CD4-positive, alpha-beta T cell treated with Interleukin-1 beta for 1 hour (primary cell): ENCODE measurements at regions not wholly inside any gene's neighbourhood (a gene's known extent, or its start where the extent isn't known, plus 50 kb on each side); places are given as distances from the start of the nearest gene placed in this dataset.

ENCODE experiments used
- DNase-seq, 2 donors: peaks; one replicate each; pipeline ENCODE4 v3.0.0-alpha.2; 2020 to 2022

- DNase-seq: no peak
Measured at GRCh38 chr4:30879855-30880598, 159.9 kb downstream of the PCDH7 start.

DNA sequence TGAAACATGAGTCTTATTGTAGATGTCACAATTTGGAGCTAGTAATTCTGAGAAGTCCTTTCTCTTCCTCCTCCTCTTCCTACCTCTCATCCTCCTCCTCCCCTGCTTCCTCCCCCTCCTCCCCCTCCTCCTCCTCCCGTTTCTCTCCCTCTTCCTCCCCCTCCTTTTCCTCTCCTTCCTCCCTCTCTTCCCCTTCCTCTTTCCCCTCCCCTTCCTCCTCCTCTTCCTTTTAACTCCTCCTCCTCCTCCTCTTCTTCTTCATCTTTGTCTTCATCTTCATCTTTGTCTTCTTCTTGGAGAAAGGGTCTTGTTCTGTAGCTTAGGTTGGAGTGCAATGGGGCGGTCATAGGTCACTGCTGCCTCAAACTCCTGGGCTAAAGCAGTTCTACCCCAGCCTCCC lies 161.8 kb downstream of the PCDH7 start:
- DNase-seq: no peak

DNA sequence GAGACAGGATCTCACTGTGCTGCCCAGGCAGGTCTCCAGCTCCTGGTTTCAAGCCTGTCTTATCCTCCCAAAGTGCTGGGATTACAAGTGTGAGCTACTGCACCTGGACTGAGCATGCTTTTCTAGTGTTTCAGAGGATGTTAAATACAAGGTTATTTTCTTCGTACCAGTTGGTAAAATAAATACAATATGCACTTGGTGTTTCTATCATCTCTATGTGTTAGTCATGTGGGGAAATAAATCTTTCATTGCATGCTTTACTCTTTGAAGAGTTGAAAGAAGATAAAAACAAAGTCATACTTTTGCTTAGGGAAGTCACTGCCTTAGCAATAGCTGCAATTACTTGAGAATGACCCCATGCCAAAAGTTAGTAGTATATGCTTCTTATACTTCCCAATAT lies 162.3 kb downstream of the PCDH7 start:
- no peak for DNase-seq

DNA sequence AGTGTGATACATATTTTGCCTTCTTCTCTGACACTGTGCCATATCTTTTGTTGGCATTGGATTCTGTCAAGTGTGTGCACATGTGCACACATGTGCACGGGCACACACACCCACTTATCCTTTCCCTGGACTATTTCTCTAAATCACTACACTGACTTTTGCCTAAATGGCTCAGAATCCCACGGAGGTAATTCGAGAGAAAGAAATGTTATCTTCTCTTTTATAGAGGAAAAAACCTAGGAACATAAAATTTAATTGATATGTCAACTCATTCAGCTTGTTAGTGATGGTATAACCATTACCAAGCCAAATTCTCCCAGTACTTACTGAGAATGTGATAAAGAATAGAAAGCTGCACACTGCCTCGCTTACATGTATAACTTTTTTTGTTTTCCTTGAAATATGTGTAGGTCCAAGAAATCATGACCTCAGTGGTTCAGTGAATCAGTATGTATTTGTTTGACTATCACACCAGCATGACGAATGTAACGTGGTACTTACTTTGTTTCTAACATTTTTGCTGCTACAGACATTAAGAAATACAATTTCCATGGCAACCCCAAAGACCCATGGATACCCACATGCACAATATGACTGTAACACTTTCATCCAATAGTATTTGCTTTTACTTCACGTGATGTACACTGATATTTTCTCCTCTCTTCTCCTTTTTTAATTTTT lies 163.0 kb downstream of the PCDH7 start:
- no peak for DNase-seq

DNA sequence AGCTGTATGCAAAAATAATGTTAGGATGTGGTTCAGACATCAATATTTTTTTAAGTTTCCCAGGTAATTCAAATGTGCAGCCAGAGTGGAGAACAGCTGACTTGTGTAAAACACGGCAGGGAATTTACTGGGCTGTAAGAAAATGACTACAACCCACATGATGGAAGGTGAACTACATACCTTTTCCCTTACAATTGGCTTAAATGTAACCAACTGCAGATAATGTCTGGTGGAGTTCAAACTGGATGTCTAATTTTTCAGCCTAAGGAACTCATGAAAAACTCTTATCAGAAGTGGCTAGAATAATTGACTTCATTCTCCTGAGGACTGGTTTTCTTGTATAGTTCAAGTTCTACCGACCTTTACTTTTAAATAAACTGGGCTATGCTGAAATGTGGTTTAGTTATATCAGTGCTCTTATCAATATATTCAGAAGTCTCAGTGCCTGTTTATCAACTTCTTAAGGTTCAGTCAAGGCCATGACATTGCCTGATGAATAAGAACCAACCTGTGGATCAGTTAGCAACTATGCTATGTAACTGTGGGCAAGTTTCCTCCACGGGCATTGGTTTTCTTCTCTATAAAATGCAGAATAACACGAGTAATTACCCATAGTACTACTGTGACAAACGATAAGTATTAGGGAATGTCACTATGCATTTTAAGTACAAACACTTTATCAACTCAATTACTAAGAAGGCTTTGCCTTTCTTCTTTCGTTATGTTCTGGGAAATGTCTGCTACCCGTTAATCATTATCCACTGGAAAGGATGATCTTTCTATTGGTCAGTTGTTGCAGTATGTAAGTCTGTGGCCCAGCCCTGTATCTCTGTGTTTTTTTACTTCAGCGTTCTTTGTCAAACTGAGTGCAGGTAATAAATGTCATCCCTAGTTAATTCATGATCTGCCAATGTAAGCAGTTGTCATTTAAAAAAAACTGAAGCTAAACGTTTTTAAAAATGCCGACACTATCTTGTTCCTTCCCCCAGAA lies 181.6 kb downstream of the PCDH7 start:
- DNase-seq: no peak

GRCh38 chr4:30903502-30904214 lies 183.5 kb downstream of the PCDH7 start:
- DNase-seq: no peak

GRCh38 chr4:30904215-30904555 lies 184.0 kb downstream of the PCDH7 start:
- DNase-seq: no peak

- DNase-seq: no peak
Measured at GRCh38 chr4:30904588-30904987, 184.4 kb downstream of the PCDH7 start.

GRCh38 chr4:30912098-30912714 lies 192.0 kb downstream of the PCDH7 start:
- DNase-seq: no peak

DNA sequence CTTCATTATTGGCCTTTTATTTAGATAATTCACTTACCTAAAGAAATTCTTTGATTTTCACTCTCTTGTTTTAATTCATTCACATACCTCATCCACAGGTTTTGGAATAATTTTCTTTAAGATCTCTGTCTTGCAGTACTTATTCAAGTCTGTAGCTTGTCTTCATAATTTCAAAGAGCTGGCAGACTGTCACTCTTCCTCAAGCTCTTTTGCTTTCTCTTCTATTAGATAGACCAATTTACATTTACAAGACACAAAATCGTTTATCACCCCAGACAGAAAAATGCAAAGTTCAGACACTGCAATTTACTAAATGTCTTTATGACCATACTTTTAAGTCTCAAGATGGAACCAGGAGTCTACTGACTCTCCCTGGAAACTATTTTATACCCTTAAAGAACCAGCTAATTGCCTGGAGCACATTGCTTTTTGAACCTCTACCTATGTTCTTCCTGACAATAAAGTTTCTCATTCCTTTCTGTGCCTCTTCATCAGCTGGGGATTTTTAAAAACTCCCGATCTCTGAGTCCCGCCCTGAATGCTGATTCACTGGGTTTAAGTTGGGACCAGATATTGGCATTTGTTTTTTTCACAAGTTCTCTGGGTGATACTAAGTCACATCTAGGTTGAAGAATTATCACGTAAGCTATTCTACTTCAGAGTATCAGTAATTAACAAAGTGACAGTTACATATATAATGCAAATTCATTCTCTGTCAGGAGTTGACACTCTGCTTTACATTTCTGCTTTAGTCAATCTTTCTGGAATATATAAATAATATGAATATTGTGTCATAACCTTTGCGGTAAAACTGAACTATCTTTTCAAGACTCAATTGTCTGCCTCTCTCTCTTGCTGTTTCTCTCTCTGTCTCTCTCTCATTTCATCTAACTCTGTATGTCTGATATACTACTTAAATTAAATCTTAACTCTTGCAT lies 196.4 kb downstream of the PCDH7 start:
- DNase-seq: no peak

- no peak for DNase-seq
Measured at GRCh38 chr4:30917946-30918345, 197.8 kb downstream of the PCDH7 start.

GRCh38 chr4:30919458-30919857 lies 199.3 kb downstream of the PCDH7 start:
- no peak for DNase-seq

DNA sequence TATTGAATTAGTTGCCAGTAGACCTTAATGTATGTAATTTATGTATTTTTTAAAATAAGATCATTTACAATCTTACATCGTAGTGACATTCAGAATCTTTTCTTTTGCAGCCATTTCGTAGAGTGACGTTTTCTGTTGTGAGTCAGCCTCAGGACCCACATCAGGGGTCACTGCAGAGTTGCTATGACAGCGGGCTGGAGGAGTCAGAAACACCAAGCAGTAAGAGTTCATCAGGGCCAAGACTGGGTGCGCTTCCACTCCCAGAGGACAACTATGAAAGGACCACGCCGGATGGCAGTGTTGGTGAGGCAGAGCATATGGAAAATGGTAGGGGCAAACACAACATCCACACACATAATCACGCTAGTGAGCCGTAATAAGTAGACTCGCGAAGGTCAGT lies 199.9 kb downstream of the PCDH7 start:
- DNase-seq: no peak

- no peak for DNase-seq
Measured at GRCh38 chr4:30922625-30923024, 202.5 kb downstream of the PCDH7 start.

DNA sequence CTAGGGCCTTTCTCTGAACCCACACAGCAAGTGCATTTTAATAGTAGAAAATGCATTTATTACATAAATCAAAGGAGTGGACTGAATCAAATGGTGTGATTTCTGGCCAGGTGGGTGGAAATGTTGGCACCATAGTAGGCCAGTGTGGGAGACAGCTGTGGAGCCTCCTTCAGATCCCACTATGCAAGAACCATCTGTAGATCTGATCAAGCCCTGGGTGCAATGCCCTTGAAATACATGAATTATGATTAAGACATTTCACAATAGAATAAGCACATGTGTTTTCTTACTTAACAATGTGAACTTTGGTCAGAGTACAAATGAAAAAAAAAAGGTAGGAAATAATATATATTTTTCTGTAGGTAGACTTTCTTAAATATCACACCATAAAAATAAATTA lies 204.3 kb downstream of the PCDH7 start:
- DNase-seq: no peak

- no peak for DNase-seq
Measured at GRCh38 chr4:30929649-30930048, 209.5 kb downstream of the PCDH7 start.

DNA sequence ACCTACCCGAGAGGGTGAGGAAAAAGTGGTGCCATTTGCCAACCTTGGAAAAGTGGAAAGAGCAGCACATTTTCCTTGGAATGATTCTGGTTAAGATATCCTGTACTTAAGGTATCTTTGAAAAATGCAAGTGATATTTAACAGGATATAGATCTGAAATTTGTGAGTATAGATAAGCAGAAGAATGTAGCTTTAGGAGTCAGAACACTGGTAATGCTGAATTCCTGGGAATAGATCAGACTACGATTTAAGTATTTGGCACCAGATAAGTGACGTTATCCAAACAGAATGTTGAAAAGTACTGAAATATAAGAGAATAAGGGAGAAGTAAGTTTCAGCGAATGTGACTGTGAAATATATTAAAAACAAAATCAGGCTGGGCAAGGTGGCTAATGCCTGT lies 210.1 kb downstream of the PCDH7 start:
- DNase-seq: no peak

GRCh38 chr4:30932581-30932980 lies 212.4 kb downstream of the PCDH7 start:
- no peak for DNase-seq

DNA sequence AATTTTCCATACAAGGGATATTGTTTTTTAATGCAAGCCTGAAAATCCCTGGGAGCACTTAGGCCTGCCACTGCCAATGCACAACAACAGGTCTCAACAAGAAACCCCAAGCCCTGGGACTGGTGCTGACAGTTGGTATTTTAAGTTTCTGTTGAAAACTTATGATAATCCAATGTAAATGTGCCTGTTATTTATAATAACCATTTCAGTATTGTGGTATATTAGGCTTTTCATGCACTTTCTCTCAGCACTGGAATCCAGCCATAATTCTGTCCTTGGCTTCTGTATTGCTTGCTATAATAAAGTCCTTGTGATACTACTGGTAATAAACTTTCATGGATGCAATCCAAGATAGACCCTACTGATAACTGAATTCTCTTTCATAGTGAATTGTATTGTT lies 218.9 kb downstream of the PCDH7 start:
- no peak for DNase-seq

GRCh38 chr4:30939684-30940083 lies 219.5 kb downstream of the PCDH7 start:
- DNase-seq: no peak

- no peak for DNase-seq
Measured at GRCh38 chr4:30941641-30942040, 221.5 kb downstream of the PCDH7 start.
